PC-3 (cell line): ENCODE measurements at regions not wholly inside any gene's neighbourhood (a gene's known extent, or its start where the extent isn't known, plus 50 kb on each side); places are given as distances from the start of the nearest gene placed in this dataset.

ENCODE experiments used
- ATAC-seq: fragments of 200-7000 bp; cut with Tn5 transposase; 2 replicates; pipeline ENCODE4 v1.9.1; 2020; ENCODE audit warnings: mild to moderate bottlenecking, moderate library complexity
- BruUV-seq: library from RNA; stranded (reverse); fragments of 400-500 nt; replicated peaks from 2 replicates; lab custom pipeline; 2021; lab: Mats Ljungman, UMichigan
- CTCF ChIA-PET: fragments of 300-600 bp; sonication (Branson Sonifier 250); formaldehyde crosslinking; loops from one replicate; lab custom pipeline; 2022; ENCODE audit warnings: antibody characterized with exemption; lab: Charles Lee
- POLR2A ChIA-PET: fragments of 300-600 bp; sonication (Branson Sonifier 250); formaldehyde crosslinking; loops from one replicate; lab custom pipeline; 2022; ENCODE audit warnings: antibody characterized with exemption; ENCODE audit not compliant: unreplicated experiment; lab: Charles Lee
- DNase-seq: peaks from one replicate; pipeline ENCODE4 v3.0.0-alpha.2; 2015
- H2AFZ ChIP-seq: fragments of 300-600 bp; sonication (generic); 2 replicates; pipeline ENCODE4 v1.6.0; 2016; ENCODE audit warnings: antibody characterized with exemption, low read length
- H3F3A ChIP-seq: fragments of 300-600 bp; sonication (generic); one replicate; pipeline ENCODE4 v1.6.0; 2017; ENCODE audit warnings: antibody characterized with exemption, low read length, control low read depth, mild to moderate bottlenecking; ENCODE audit not compliant: unreplicated experiment
- H3K27ac ChIP-seq: fragments of 300-600 bp; sonication (generic); 2 replicates; pipeline ENCODE4 v1.5.1; 2016; ENCODE audit warnings: mild to moderate bottlenecking, low read length
- H3K27me3 ChIP-seq: fragments of 300-600 bp; sonication (generic); 2 replicates; pipeline ENCODE4 v1.6.1; 2016; ENCODE audit warnings: low read length, mixed read lengths
- H3K36me3 ChIP-seq: fragments of 300-600 bp; sonication (generic); 2 replicates; pipeline ENCODE4 v1.6.1; 2016; ENCODE audit warnings: low read depth, mixed run types, low read length, mixed read lengths
- H3K4me1 ChIP-seq: fragments of 300-600 bp; sonication (generic); 2 replicates; pipeline ENCODE4 v1.5.1; 2016; ENCODE audit warnings: low read length; ENCODE audit not compliant: insufficient read depth
- H3K4me2 ChIP-seq: fragments of 300-600 bp; sonication (generic); 2 replicates; pipeline ENCODE4 v1.6.0; 2016; ENCODE audit warnings: low read length
- H3K4me3 ChIP-seq: fragments of 300-600 bp; sonication (generic); 2 replicates; pipeline ENCODE4 v1.5.1; 2016; ENCODE audit warnings: mild to moderate bottlenecking, low read length, mixed read lengths
- H3K79me2 ChIP-seq: fragments of 300-600 bp; sonication (generic); 2 replicates; pipeline ENCODE4 v1.6.1; 2017; ENCODE audit warnings: low read length, mixed read lengths
- H3K9ac ChIP-seq: fragments of 300-600 bp; sonication (generic); 2 replicates; pipeline ENCODE4 v1.6.0; 2016; ENCODE audit warnings: mild to moderate bottlenecking, low read length
- H3K9me2 ChIP-seq: fragments of 300-600 bp; sonication (generic); replicated peaks from 2 replicates; pipeline ENCODE4 v1.6.1; 2016; ENCODE audit warnings: mixed run types, low read length, mixed read lengths
- H3K9me3 ChIP-seq: fragments of 300-600 bp; sonication (generic); 2 replicates; pipeline ENCODE4 v1.6.1; 2016; ENCODE audit warnings: low read length, mixed read lengths
- H4K20me1 ChIP-seq: fragments of 300-600 bp; sonication (generic); 2 replicates; pipeline ENCODE4 v1.6.1; 2016; ENCODE audit warnings: low read length, mixed read lengths
- EZH2 ChIP-seq: fragments of 300-600 bp; sonication (generic); IDR thresholded peaks from one replicate; pipeline ENCODE4 v1.6.1; 2017; ENCODE audit warnings: antibody characterized with exemption, mild to moderate bottlenecking, low read length; ENCODE audit not compliant: unreplicated experiment
- EZH2phosphoT487 ChIP-seq: fragments of 300-600 bp; sonication (generic); IDR thresholded peaks from 2 replicates; pipeline ENCODE4 v1.6.1; 2018; ENCODE audit warnings: mild to moderate bottlenecking, antibody characterized with exemption, low read length, borderline replicate concordance
- intact Hi-C: fragments of 100-400 bp; cut with micrococcal nuclease; formaldehyde crosslinking; loops from 2 replicates; pipeline ENCODE4 v1.9.0; 2023
- TF ChIP-seq, protein P1 (sequence below): fragments of 300-600 bp; sonication (generic); conservative IDR thresholded peaks from 2 replicates; pipeline ENCODE4 v1.5.1; 2017; ENCODE audit warnings: antibody characterized with exemption, low read depth, mild to moderate bottlenecking, low read length

DNA sequence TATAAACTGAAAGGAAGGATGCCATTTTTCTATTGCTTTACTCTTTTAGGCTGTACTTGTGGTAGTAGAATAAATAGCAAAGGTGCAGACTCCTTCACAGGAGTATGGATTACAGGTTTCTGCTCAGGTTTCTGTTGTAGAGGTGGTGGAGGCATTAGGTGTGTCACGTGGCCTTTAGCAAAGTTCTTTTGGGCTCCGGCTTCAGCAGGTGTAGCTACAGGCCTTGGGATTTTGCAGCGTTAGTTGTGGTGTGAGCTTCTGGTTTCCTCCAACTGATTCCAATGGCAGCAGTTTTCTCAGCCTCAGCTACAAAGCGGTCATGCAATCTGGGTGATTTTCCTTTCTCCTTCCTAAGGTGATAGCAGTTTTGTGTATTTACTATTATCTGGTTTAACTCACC lies 255.8 kb upstream of the GK2 start:
- H3K36me3 ChIP-seq, result no peaks in the 10 kb centered on the region
- no peak overlapping the region for H3K27ac ChIP-seq
- TF ChIP-seq, protein P1, sequence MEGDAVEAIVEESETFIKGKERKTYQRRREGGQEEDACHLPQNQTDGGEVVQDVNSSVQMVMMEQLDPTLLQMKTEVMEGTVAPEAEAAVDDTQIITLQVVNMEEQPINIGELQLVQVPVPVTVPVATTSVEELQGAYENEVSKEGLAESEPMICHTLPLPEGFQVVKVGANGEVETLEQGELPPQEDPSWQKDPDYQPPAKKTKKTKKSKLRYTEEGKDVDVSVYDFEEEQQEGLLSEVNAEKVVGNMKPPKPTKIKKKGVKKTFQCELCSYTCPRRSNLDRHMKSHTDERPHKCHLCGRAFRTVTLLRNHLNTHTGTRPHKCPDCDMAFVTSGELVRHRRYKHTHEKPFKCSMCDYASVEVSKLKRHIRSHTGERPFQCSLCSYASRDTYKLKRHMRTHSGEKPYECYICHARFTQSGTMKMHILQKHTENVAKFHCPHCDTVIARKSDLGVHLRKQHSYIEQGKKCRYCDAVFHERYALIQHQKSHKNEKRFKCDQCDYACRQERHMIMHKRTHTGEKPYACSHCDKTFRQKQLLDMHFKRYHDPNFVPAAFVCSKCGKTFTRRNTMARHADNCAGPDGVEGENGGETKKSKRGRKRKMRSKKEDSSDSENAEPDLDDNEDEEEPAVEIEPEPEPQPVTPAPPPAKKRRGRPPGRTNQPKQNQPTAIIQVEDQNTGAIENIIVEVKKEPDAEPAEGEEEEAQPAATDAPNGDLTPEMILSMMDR, result no peak
- TF ChIP-seq EZH2phosphoT487, result no peak
- TF ChIP-seq EZH2, result no peak
- intact Hi-C loops, result no loop called here
- no peaks in the 10 kb centered on the region for H3K4me1 ChIP-seq
- no peak overlapping the region for H3K4me2 ChIP-seq
- CTCF ChIA-PET, result no interaction called here
- no peaks in the 10 kb centered on the region for H3K27me3 ChIP-seq
- no TSS peak for BruUV-seq
- H3F3A ChIP-seq, result no peaks in the 10 kb centered on the region
- no peaks in the 10 kb centered on the region for H3K9me3 ChIP-seq
- no peaks in the 10 kb centered on the region for H3K79me2 ChIP-seq
- POLR2A ChIA-PET, result no interaction called here
- no peak overlapping the region for H2AFZ ChIP-seq
- DNase-seq (no peak), ATAC-seq (no peak)
- no peak overlapping the region for H3K9ac ChIP-seq
- no peaks in the 10 kb centered on the region for H3K9me2 ChIP-seq
- no peak overlapping the region for H3K4me3 ChIP-seq
- no peaks in the 10 kb centered on the region for H4K20me1 ChIP-seq

DNA sequence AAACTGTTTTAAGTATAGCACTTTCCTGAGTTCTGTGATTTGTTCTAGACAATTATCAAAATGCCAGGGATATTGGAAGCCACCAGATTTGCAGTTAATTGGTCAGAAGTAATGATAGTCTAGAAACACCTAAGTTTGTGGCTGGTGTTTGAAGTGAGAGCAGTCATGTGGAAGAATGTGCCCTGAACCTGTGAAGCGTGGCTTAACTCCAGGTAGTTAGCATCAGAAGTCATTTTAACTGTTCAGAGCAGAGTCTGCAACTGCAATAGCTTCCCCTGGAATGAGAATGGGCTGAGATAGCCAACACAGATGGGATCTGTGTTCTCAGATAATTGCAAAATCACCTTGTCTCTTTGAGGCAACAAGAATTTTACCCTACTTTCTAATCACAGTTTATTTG lies 255.1 kb upstream of the GK2 start:
- POLR2A ChIA-PET, result no interaction called here
- Histone ChIP-seq H3K36me3 (no peaks in the 10 kb centered on the region), H3K27ac (no peak overlapping the region), H3K9me2 (no peaks in the 10 kb centered on the region), H3K27me3 (no peaks in the 10 kb centered on the region), H3K4me2 (no peak overlapping the region), H3K4me1 (no peaks in the 10 kb centered on the region), H3K4me3 (no peak overlapping the region), H3K79me2 (no peaks in the 10 kb centered on the region), H3K9ac (no peak overlapping the region), H2AFZ (no peak overlapping the region), H3K9me3 (no peaks in the 10 kb centered on the region), H4K20me1 (no peaks in the 10 kb centered on the region), H3F3A (no peaks in the 10 kb centered on the region)
- ATAC-seq (no peak), DNase-seq (no peak)
- CTCF ChIA-PET, result no interaction called here
- TF ChIP-seq EZH2phosphoT487, result no peak
- no peak for TF ChIP-seq EZH2
- TF ChIP-seq, protein P1, result no peak
- intact Hi-C loops, result no loop called here
- BruUV-seq, result no TSS peak

DNA sequence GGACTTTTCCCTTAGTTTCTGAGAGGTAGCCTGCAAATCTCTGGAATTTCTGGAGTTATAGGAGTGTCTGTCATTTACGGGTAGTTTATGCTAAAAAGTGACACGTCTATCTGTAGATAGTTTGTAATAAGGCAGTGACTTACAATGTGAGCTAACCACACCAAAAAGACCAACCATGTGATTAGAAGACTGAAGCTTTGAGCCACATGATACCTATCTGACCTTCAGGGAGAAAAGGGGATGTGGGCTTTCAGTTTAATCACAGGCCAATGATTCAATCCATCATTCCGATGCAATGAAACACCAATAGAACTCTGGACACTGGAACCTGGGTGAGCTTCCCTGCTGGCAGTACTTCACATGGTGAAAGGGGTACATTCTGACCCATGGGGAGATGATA lies 254.6 kb upstream of the GK2 start:
- CTCF ChIA-PET, result no interaction called here
- Histone ChIP-seq H2AFZ (no peak overlapping the region), H3K9me2 (no peaks in the 10 kb centered on the region), H3K27ac (no peak overlapping the region), H3K9ac (no peak overlapping the region), H4K20me1 (no peaks in the 10 kb centered on the region), H3K4me2 (no peak overlapping the region), H3K4me3 (no peak overlapping the region), H3F3A (no peaks in the 10 kb centered on the region), H3K79me2 (no peaks in the 10 kb centered on the region), H3K4me1 (no peaks in the 10 kb centered on the region), H3K9me3 (no peaks in the 10 kb centered on the region), H3K27me3 (no peaks in the 10 kb centered on the region), H3K36me3 (no peaks in the 10 kb centered on the region)
- intact Hi-C loops, result no loop called here
- no TSS peak for BruUV-seq
- DNase-seq, result no peak
- TF ChIP-seq, protein P1, result no peak
- TF ChIP-seq EZH2 (no peak), EZH2phosphoT487 (no peak)
- ATAC-seq, result no peak
- POLR2A ChIA-PET, result no interaction called here
